ENCODE measurements at regions not wholly inside any gene's neighbourhood (a gene's known extent, or its start where the extent isn't known, plus 50 kb on each side); places are given as distances from the start of the nearest gene placed in this dataset.

DNA sequence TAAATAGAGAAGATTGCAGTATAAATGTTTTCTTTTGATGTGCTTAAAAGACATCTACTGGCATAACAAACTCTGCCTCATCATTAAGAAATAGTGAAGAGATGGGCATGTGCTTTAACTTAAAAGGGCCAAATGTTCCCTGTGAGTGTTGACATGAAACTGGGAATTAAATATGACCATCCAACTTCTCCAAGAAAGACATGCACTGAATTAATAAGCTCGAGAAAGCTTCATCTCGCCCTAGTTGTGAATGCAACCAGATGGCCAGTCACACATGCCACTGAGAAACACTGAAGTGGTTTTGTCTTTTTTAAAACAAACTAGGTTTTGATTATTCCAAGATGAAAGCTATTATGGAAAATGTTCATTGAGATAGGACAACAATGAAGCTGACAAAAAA is 479.2 kb downstream of the RIT2 start:
- no peaks in the 10 kb centered on the region for H3K36me3 ChIP-seq (ENCODE audit: insufficient read depth in 1 of 2, low read depth in 1 of 2)
- no peak overlapping the region for H3K27ac ChIP-seq
- no peak overlapping the region for H3K4me3 ChIP-seq
- WGBS, 3 donors = 27 to 61% (median 27%) methylated on average over 2 of the region's 2 CpGs
- intact Hi-C loops (cut with DNase I) = no loop called here
- no peaks in the 10 kb centered on the region for H3K9me3 ChIP-seq
- H3K27me3 ChIP-seq (ENCODE audit: insufficient read depth in 3 of 3, low read length in 2 of 3) = no peaks in the 10 kb centered on the region
- TF ChIP-seq, protein P1, sequence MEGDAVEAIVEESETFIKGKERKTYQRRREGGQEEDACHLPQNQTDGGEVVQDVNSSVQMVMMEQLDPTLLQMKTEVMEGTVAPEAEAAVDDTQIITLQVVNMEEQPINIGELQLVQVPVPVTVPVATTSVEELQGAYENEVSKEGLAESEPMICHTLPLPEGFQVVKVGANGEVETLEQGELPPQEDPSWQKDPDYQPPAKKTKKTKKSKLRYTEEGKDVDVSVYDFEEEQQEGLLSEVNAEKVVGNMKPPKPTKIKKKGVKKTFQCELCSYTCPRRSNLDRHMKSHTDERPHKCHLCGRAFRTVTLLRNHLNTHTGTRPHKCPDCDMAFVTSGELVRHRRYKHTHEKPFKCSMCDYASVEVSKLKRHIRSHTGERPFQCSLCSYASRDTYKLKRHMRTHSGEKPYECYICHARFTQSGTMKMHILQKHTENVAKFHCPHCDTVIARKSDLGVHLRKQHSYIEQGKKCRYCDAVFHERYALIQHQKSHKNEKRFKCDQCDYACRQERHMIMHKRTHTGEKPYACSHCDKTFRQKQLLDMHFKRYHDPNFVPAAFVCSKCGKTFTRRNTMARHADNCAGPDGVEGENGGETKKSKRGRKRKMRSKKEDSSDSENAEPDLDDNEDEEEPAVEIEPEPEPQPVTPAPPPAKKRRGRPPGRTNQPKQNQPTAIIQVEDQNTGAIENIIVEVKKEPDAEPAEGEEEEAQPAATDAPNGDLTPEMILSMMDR (IDR thresholded peaks at IDR 0.05) = no peak
- no peak for ATAC-seq
- H3K4me1 ChIP-seq = no peaks in the 10 kb centered on the region
- no peak for DNase-seq

DNA sequence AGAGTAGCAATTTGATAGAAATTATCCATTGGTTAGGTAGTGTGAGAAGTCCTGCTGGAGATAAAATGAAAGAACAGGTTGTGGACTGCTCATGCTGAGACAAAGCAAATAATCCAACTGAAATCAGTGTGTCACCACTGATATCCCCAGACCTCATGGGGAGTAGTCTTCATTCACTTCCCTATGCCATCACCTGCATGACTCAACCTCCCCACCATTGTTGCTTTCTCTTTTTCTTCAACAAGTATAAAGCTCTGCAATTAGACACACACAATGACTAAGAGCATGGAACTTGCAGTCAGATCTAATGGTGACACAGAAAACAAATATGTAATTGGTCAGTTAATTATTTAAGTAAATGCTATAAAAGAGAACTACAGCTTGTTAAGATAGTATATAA is 475.3 kb downstream of the RIT2 start:
- DNase-seq (no peak), ATAC-seq (no peak)
- intact Hi-C loops (cut with DNase I) = no loop called here
- H3K4me3 ChIP-seq = no peak overlapping the region
- H3K4me1 ChIP-seq = no peaks in the 10 kb centered on the region
- no peak overlapping the region for H3K27ac ChIP-seq
- H3K9me3 ChIP-seq = no peaks in the 10 kb centered on the region
- TF ChIP-seq, protein P1 (IDR thresholded peaks at IDR 0.05) = no peak
- no peaks in the 10 kb centered on the region for H3K27me3 ChIP-seq (ENCODE audit: insufficient read depth in 3 of 3, low read length in 2 of 3)
- H3K36me3 ChIP-seq (ENCODE audit: insufficient read depth in 1 of 2, low read depth in 1 of 2) = no peaks in the 10 kb centered on the region

- Histone ChIP-seq H3K27me3 (ENCODE audit: insufficient read depth in 3 of 3, low read length in 2 of 3) (no peaks in the 10 kb centered on the region), H3K27ac (no peak overlapping the region), H3K4me3 (no peak overlapping the region), H3K4me1 (no peaks in the 10 kb centered on the region), H3K9me3 (no peaks in the 10 kb centered on the region), H3K36me3 (ENCODE audit: insufficient read depth in 1 of 2, low read depth in 1 of 2) (no peaks in the 10 kb centered on the region)
- 89 to 94% (median 93%) methylated on average over 5 of the region's 5 CpGs for WGBS, 3 donors
- TF ChIP-seq, protein P1 (IDR thresholded peaks at IDR 0.05) = no peak
- DNase-seq = no peak
- ATAC-seq = no peak
- intact Hi-C loops (cut with DNase I) = no loop called here
These were observed 473.5 kb downstream of the RIT2 start for GRCh38 chr18:42641996-42642395.

DNA sequence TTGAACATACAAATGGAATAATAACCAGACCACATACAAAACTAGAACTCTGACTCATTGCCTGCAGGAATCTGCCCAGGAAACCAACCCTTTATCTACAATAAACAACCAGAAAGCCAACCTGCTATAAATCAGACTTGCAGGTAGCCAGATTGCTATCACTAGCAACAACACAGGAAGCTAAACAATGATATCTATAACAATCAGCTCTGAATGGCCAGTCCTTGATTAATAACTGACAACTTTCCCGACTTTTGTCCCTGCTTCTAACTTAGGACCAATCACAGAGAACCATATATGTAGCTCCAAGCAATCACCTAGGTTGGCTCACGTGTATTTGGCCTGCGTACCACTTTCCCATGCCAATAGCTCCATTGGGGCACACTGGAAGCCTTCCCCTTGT is 470.8 kb downstream of the RIT2 start:
- Histone ChIP-seq H3K27me3 (ENCODE audit: insufficient read depth in 3 of 3, low read length in 2 of 3) (no peaks in the 10 kb centered on the region), H3K4me3 (no peak overlapping the region), H3K9me3 (no peaks in the 10 kb centered on the region), H3K27ac (no peak overlapping the region), H3K36me3 (ENCODE audit: insufficient read depth in 1 of 2, low read depth in 1 of 2) (no peaks in the 10 kb centered on the region), H3K4me1 (no peaks in the 10 kb centered on the region)
- ATAC-seq = no peak
- intact Hi-C loops (cut with DNase I) = no loop called here
- WGBS, 3 donors = 70 to 75% (median 73%) methylated on average over 3 of the region's 3 CpGs
- no peak for DNase-seq
- TF ChIP-seq, protein P1 (IDR thresholded peaks at IDR 0.05) = no peak

- DNase-seq = no peak
- H3K4me3 ChIP-seq = no peak overlapping the region
- no peaks in the 10 kb centered on the region for H3K4me1 ChIP-seq
- no peak for ATAC-seq
- no peaks in the 10 kb centered on the region for H3K36me3 ChIP-seq (ENCODE audit: insufficient read depth in 1 of 2, low read depth in 1 of 2)
- no peaks in the 10 kb centered on the region for H3K9me3 ChIP-seq
- no peaks in the 10 kb centered on the region for H3K27me3 ChIP-seq (ENCODE audit: insufficient read depth in 3 of 3, low read length in 2 of 3)
- H3K27ac ChIP-seq = no peak overlapping the region
- TF ChIP-seq, protein P1 (IDR thresholded peaks at IDR 0.05) = no peak
- 93 to 95% (median 93%) methylated on average over 5 of the region's 5 CpGs for WGBS, 3 donors
- intact Hi-C loops (cut with DNase I) = no loop called here
These were observed 466.0 kb downstream of the RIT2 start for GRCh38 chr18:42649331-42650035.

All from psoas muscle (tissue), 7 donors.